ENCODE measurements at regions not wholly inside any gene's neighbourhood (a gene's known extent, or its start where the extent isn't known, plus 50 kb on each side); places are given as distances from the start of the nearest gene placed in this dataset.
A peak's percentile ranks its signal among the peaks of the same experiment; 100 is the strongest.
"Not testable (repeated sequence)": the region's sequence is repeated elsewhere in the genome, so short reads cannot be mapped to it uniquely, and the experiment has no call there.

- not testable (repeated sequence) for H3K36me3 Mint-ChIP-seq; H3K9me3 Mint-ChIP-seq; H3K4me1 Mint-ChIP-seq; H3K27me3 Mint-ChIP-seq; ATAC-seq (replicated peaks); H3K27ac Mint-ChIP-seq; DNase-seq; H3K4me3 Mint-ChIP-seq
These were observed 60.5 kb downstream of the GOLGA6L22 start for GRCh38 chr15:22519213-22519612.

- DNase-seq, H3K36me3 Mint-ChIP-seq, H3K27me3 Mint-ChIP-seq, H3K4me1 Mint-ChIP-seq, H3K4me3 Mint-ChIP-seq, H3K9me3 Mint-ChIP-seq, H3K27ac Mint-ChIP-seq: not testable (repeated sequence)
- peak; percentile 68 to 72 for ATAC-seq (replicated peaks)
These were observed 67.8 kb downstream of the GOLGA6L22 start for GRCh38 chr15:22526537-22526936.

DNA sequence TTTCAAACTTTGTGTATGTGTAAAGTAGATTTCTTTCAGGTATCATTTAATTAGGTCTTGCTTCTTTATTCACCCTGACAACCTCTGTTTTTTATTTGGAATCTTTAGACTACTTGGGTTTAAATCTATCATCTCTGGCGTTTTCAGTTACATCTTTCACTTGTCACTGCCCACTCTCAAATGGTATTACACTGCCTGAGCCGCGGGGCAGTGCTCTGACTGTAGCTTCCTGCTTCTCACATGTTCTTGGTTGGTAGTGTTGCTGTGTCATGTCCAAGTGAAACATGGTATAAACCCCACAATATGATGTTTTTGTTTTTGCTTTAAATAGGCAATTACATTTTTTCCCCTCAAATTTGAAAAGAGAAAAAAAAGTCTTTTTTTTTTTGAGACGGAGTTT is 68.3 kb downstream of the GOLGA6L22 start:
- H3K4me1 Mint-ChIP-seq, H3K36me3 Mint-ChIP-seq, H3K27me3 Mint-ChIP-seq, H3K27ac Mint-ChIP-seq, DNase-seq, H3K9me3 Mint-ChIP-seq, H3K4me3 Mint-ChIP-seq: not testable (repeated sequence)
- peak; percentile 70 to 88 for ATAC-seq (replicated peaks)

GRCh38 chr15:22529200-22529599 is 70.5 kb downstream of the GOLGA6L22 start:
- H3K9me3 Mint-ChIP-seq; H3K4me3 Mint-ChIP-seq; H3K4me1 Mint-ChIP-seq; ATAC-seq (replicated peaks); H3K27me3 Mint-ChIP-seq; H3K27ac Mint-ChIP-seq; DNase-seq; H3K36me3 Mint-ChIP-seq: not testable (repeated sequence)

DNA sequence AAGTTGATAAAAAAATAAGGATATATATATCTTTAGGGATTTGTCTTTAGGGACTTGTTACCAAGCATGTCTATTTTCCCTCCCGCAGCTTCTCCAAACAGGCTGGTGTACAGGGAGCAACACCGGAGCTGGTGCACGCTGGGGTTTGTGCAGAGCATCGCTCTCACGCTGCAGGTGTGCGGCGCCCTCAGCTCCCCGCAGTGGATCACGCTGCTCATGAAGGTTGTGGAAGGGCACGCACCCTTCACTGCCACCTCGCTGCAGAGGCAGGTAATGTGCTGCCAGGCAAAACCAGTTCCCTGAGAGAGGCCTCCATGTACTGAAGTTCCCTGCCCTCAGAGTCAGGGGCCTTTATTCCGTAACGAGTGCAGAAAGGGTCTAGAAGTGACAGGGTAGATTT is 101.0 kb downstream of the GOLGA6L22 start:
- ATAC-seq (replicated peaks); H3K4me3 Mint-ChIP-seq; H3K4me1 Mint-ChIP-seq; H3K9me3 Mint-ChIP-seq; H3K27me3 Mint-ChIP-seq; DNase-seq; H3K27ac Mint-ChIP-seq; H3K36me3 Mint-ChIP-seq: not testable (repeated sequence)

GRCh38 chr15:22561716-22562115 is 103.0 kb downstream of the GOLGA6L22 start:
- H3K27me3 Mint-ChIP-seq; H3K4me1 Mint-ChIP-seq; H3K36me3 Mint-ChIP-seq; ATAC-seq (replicated peaks); H3K9me3 Mint-ChIP-seq; H3K4me3 Mint-ChIP-seq; DNase-seq; H3K27ac Mint-ChIP-seq: not testable (repeated sequence)

GRCh38 chr15:22566510-22566909 is 107.8 kb downstream of the GOLGA6L22 start:
- H3K4me3 Mint-ChIP-seq, H3K4me1 Mint-ChIP-seq, H3K9me3 Mint-ChIP-seq, DNase-seq, H3K36me3 Mint-ChIP-seq, H3K27me3 Mint-ChIP-seq, H3K27ac Mint-ChIP-seq: not testable (repeated sequence)
- ATAC-seq (replicated peaks) = peak; percentile 26 to 42

DNA sequence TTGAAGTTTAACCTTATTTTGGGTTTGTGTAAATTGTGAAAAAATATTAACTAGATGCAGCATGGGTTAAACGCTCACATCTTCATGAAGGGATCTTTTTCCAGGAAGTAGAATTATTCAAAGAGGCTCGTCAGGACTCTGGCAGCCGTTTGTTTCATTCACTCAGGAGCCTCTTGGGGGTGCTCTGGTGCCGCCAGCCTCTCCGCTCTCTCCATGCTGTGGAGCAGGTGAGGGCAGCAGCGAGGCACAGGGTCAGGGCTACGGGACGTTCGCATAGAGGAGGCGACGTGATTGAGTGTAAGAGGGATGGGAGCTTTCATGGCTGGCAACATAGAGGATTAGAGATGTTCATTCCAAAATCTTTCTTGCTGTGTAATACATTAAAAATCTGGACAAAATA is 110.8 kb downstream of the GOLGA6L22 start:
- peaks cover 0 to 12% of the 10 kb centered on the region in 2 donors for H3K4me1 Mint-ChIP-seq
- not testable (repeated sequence) for H3K27me3 Mint-ChIP-seq; H3K36me3 Mint-ChIP-seq; H3K4me3 Mint-ChIP-seq; DNase-seq; ATAC-seq (replicated peaks); H3K9me3 Mint-ChIP-seq; H3K27ac Mint-ChIP-seq

GRCh38 chr15:22572152-22572735 is 113.5 kb downstream of the GOLGA6L22 start:
- H3K27ac Mint-ChIP-seq, H3K4me1 Mint-ChIP-seq, H3K36me3 Mint-ChIP-seq, H3K9me3 Mint-ChIP-seq, DNase-seq, H3K27me3 Mint-ChIP-seq: not testable (repeated sequence)
- H3K4me3 Mint-ChIP-seq = peak overlapping the region in 1 of 2 donors; percentile 8
- ATAC-seq (replicated peaks) = peak; percentile 81

DNA sequence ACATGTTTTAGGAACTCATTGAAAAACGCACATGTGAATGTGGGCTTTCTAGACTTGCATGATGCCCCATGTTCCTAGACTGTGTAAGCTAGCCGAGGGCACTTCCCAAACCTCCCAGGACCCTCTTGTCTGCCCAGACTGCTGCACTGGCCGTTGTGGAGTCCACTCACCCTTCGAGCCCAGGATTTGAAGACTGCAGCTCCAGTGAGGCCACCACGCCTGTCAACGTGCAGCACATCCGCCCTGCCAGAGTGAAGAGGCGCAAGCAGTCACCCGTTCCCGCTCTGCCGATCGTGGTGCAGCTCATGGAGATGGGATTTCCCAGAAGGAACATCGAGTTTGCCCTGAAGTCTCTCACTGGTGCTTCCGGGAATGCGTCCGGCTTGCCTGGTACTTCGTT is 114.1 kb downstream of the GOLGA6L22 start:
- not testable (repeated sequence) for ATAC-seq (replicated peaks); H3K4me3 Mint-ChIP-seq; H3K36me3 Mint-ChIP-seq; H3K9me3 Mint-ChIP-seq; DNase-seq; H3K27me3 Mint-ChIP-seq; H3K4me1 Mint-ChIP-seq; H3K27ac Mint-ChIP-seq

- not testable (repeated sequence) for H3K27me3 Mint-ChIP-seq; ATAC-seq (replicated peaks); H3K27ac Mint-ChIP-seq; H3K9me3 Mint-ChIP-seq; H3K4me3 Mint-ChIP-seq; DNase-seq; H3K36me3 Mint-ChIP-seq; H3K4me1 Mint-ChIP-seq
These were observed 119.1 kb downstream of the GOLGA6L22 start for GRCh38 chr15:22577828-22578227.

GRCh38 chr15:22579213-22579612 is 120.5 kb downstream of the GOLGA6L22 start:
- H3K27ac Mint-ChIP-seq; H3K27me3 Mint-ChIP-seq; H3K4me1 Mint-ChIP-seq; ATAC-seq (replicated peaks); H3K4me3 Mint-ChIP-seq; DNase-seq; H3K36me3 Mint-ChIP-seq; H3K9me3 Mint-ChIP-seq: not testable (repeated sequence)

- H3K4me3 Mint-ChIP-seq; H3K4me1 Mint-ChIP-seq; H3K9me3 Mint-ChIP-seq; H3K36me3 Mint-ChIP-seq; DNase-seq; ATAC-seq (replicated peaks); H3K27me3 Mint-ChIP-seq; H3K27ac Mint-ChIP-seq: not testable (repeated sequence)
These were observed 128.7 kb downstream of the GOLGA6L22 start for GRCh38 chr15:22587391-22587790.

DNA sequence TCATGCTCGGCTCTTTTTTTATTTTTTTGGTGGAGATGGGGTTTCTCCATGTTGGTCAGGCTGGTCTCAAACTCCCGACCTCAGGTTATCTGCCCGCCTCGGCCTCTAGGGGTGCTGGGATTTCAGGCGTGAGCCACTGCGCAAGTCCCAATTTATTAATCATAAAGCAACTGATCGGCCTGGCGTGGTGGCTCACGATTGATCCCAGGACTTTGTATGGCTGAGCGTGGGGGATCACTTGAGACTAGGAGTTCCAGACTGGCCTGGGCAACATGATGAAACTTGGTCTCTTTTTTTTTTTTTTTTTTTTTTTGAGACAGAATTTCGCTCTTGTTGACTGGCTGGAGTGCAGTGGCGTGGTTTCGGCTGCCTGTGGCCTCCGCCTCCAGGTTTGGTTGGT is 139.8 kb downstream of the GOLGA6L22 start:
- not testable (repeated sequence) for H3K36me3 Mint-ChIP-seq; H3K4me3 Mint-ChIP-seq; H3K27ac Mint-ChIP-seq; H3K4me1 Mint-ChIP-seq; H3K27me3 Mint-ChIP-seq; H3K9me3 Mint-ChIP-seq; ATAC-seq (replicated peaks); DNase-seq

GRCh38 chr15:22599526-22600320 is 141.0 kb downstream of the GOLGA6L22 start:
- H3K9me3 Mint-ChIP-seq; H3K27ac Mint-ChIP-seq; H3K36me3 Mint-ChIP-seq; H3K27me3 Mint-ChIP-seq; H3K4me1 Mint-ChIP-seq; H3K4me3 Mint-ChIP-seq; DNase-seq; ATAC-seq (replicated peaks): not testable (repeated sequence)
